ENCODE measurements at regions not wholly inside any gene's neighbourhood (a gene's known extent, or its start where the extent isn't known, plus 50 kb on each side); places are given as distances from the start of the nearest gene placed in this dataset.

GRCh38 chr6:95328231-95328630 lies 249.1 kb upstream of the MANEA start:
- no peaks in the 10 kb centered on the region for H3K9me3 ChIP-seq
- no peak overlapping the region for H3K27ac ChIP-seq
- 70 to 84% methylated on average over 2 of the region's 2 CpGs for WGBS, 2 donors
- DNase-seq, result no peak
- H3K4me3 ChIP-seq (replicated peaks in 1 of 3), result no peak overlapping the region
- H3K36me3 ChIP-seq, result no peaks in the 10 kb centered on the region
- no peaks in the 10 kb centered on the region for H3K27me3 ChIP-seq
- no peak for TF ChIP-seq POLR2A (IDR thresholded peaks at IDR 0.05)
- no peak for TF ChIP-seq CTCF (IDR thresholded peaks at IDR 0.05)
- intact Hi-C loops (cut with DNase I), result no loop called here
- no peaks in the 10 kb centered on the region for H3K4me1 ChIP-seq

GRCh38 chr6:95352064-95352795 lies 225.1 kb upstream of the MANEA start:
- no peak overlapping the region for H3K4me3 ChIP-seq (replicated peaks in 1 of 3)
- no peaks in the 10 kb centered on the region for H3K4me1 ChIP-seq
- DNase-seq, result no peak
- H3K27ac ChIP-seq, result no peak overlapping the region
- no peaks in the 10 kb centered on the region for H3K27me3 ChIP-seq
- H3K9me3 ChIP-seq, result no peaks in the 10 kb centered on the region
- no peaks in the 10 kb centered on the region for H3K36me3 ChIP-seq
- TF ChIP-seq CTCF (IDR thresholded peaks at IDR 0.05) (no peak), POLR2A (IDR thresholded peaks at IDR 0.05) (no peak)
- WGBS, 2 donors, result 61 to 62% methylated on average over 3 of the region's 3 CpGs
- intact Hi-C loops (cut with DNase I), result no loop called here

GRCh38 chr6:95354551-95354950 lies 222.8 kb upstream of the MANEA start:
- Histone ChIP-seq H3K36me3 (no peaks in the 10 kb centered on the region), H3K27me3 (no peaks in the 10 kb centered on the region), H3K4me3 (replicated peaks in 1 of 3) (no peak overlapping the region), H3K4me1 (no peaks in the 10 kb centered on the region), H3K9me3 (no peaks in the 10 kb centered on the region), H3K27ac (no peak overlapping the region)
- TF ChIP-seq POLR2A (IDR thresholded peaks at IDR 0.05), result no peak
- TF ChIP-seq CTCF (IDR thresholded peaks at IDR 0.05), result no peak
- DNase-seq, result no peak
- intact Hi-C loops (cut with DNase I), result no loop called here
- 90 to 91% methylated on average over 8 to 10 of the region's 10 CpGs for WGBS, 2 donors

GRCh38 chr6:95357380-95358020 lies 219.8 kb upstream of the MANEA start:
- no peaks in the 10 kb centered on the region for H3K27me3 ChIP-seq
- H3K4me1 ChIP-seq, result no peaks in the 10 kb centered on the region
- DNase-seq, result no peak
- H3K9me3 ChIP-seq, result no peaks in the 10 kb centered on the region
- H3K36me3 ChIP-seq, result no peaks in the 10 kb centered on the region
- no peak overlapping the region for H3K27ac ChIP-seq
- no peak for TF ChIP-seq POLR2A (IDR thresholded peaks at IDR 0.05)
- TF ChIP-seq CTCF (IDR thresholded peaks at IDR 0.05), result no peak
- H3K4me3 ChIP-seq (replicated peaks in 1 of 3), result no peak overlapping the region
- intact Hi-C loops (cut with DNase I), result no loop called here
- WGBS, 2 donors, result 53 to 55% methylated on average over 4 of the region's 4 CpGs

- H3K36me3 ChIP-seq, result no peaks in the 10 kb centered on the region
- H3K27me3 ChIP-seq, result no peaks in the 10 kb centered on the region
- no peaks in the 10 kb centered on the region for H3K9me3 ChIP-seq
- H3K27ac ChIP-seq, result no peak overlapping the region
- intact Hi-C loops (cut with DNase I), result no loop called here
- DNase-seq, result no peak
- no peak overlapping the region for H3K4me3 ChIP-seq (replicated peaks in 1 of 3)
- H3K4me1 ChIP-seq, result no peaks in the 10 kb centered on the region
- TF ChIP-seq POLR2A (IDR thresholded peaks at IDR 0.05) (no peak), CTCF (IDR thresholded peaks at IDR 0.05) (no peak)
- WGBS, 2 donors, result 71 to 76% methylated on average over 4 of the region's 4 CpGs
Observed at GRCh38 chr6:95364016-95364604, 213.2 kb upstream of the MANEA start.

Data from thyroid gland (tissue), 4 donors.